ENCODE measurements at regions not wholly inside any gene's neighbourhood (a gene's known extent, or its start where the extent isn't known, plus 50 kb on each side); places are given as distances from the start of the nearest gene placed in this dataset.

DNA sequence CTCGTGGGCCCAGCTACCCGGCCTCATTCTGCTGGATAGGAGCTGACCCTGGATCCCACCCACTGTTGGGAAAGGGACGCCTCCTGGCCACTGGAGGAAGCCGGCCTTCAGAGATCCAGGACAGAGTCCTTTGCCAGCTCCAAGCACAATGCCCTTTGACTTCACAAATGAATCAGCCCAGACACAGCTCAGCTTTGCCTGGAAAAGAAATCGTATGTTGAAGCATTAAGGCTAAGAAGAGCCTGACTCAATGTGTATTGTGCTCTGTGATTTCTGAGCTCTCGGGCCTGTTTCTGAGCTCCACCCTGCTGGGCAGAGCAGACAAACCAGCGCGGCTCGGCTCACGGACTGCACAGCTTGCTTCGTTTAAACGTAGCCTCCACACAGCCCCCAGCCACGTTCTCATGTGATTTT, 162.9 kb upstream of the APCDD1 start:
- DNase-seq, result no peak

DNA sequence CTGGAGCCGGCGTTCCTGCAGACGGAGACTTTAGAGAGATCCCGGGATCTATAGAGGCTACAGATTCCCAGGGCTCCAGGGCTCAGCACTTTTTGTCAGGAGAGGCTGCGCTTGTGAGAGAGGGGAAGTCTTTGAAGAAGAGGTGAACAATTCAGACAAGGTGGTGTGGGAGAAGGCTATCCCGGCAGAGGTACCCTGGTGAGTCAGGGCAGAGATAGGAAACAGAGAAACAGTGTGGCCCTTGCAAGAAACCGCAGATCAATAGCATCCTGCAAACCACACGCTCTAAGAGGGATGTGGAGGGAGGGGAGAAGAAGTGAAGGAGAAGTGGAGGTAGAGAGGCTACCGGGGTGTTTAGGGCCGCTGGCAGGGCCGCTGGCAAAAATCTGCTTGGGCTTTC, 160.5 kb upstream of the APCDD1 start:
- no peak for DNase-seq

DNA sequence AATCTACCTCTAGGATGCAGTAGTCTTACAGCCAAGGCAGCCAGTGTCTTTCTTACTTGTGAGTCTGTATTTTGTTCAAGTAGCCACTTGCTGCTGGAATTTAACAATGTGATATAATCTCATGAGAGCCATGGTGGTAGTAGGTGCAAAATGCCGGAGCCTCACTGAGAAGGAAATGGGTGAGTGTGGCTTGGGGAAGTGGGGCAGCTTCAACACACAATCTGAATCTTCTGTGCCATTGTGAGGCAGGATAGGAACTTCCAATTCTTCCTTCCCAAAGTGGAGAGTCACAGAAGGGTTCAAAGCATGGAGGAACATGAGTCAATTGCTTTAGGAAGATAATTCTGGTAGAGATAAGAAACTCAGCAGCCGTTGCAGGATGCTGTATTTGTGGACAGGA, 158.7 kb upstream of the APCDD1 start:
- no peak for DNase-seq

DNA sequence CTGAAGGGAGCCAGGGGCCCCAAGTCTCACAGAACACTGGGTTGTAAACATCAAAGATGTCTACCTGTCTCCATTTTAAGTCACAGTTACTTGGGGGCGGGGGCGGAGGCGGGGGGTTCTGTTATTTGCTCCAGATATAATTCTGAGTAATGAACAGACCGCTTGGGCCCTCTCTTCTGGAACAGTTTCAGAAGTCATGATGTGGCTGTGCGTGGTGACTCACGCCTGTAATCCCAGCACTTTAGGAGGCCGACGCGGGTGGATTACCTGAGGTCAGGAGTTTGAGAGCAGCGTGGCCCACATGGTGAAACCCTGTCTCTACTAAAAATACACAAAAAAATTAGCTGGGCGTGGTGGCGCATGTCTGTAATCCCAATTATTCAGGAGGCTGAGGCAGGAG, 157.9 kb upstream of the APCDD1 start:
- DNase-seq, result no peak

DNA sequence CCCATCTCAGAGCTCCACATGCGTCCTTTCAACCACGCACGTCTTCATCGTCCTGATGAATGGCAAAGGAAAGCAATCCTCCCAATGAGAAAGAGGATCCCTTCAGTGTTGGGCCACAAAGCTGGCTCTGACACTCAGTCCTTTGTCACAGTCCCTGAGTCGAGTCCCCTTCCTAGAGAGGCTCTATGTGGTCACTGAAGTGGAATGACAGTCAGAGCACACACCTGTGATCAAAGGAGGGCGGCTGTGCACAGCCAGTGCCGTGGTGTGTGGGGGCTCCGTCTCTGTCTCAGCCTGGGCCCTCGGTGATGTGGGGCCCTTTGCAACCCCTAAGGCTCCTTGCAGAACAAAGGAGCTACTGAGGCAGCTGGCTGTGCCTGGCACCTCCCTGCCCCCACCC, 157.3 kb upstream of the APCDD1 start:
- DNase-seq, result no peak

DNA sequence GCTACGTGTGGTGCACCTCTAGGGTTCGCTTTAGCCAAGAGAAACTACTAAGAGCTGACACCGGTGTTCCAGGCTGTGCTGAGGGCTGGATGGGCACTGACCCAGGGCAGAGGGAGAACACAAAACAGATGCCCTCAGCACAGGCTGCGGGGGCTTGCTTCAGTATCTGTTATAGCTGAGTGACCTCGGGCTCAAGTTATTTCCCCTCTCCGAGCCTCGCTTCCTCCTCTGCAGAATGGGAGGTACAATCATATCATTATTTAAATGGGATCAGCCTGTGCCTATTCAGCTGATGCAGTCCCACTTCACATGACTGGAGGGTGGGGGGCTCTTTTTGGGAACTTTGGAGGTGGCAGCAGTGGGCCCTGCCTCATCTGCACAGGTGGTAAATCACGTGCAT, 156.1 kb upstream of the APCDD1 start:
- no peak for DNase-seq

DNA sequence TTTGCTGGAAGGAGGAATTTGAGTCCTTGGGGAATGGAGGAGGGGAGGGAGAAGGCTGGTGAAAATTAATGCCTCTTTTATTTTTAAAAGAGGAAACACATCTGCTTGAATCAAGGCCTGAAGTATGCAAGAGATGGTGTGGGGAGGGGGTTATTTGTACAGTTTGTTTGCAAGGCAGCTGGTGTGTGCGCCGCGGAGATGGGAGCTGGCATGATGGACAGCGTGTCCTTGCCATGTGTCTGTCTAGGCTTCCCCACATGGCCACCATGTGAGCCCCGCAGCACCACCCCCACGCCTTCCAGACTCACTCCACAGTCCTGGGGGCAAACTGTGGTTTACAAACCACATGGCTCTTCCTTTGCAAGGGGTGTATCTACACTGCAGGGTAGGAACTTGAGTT, 154.8 kb upstream of the APCDD1 start:
- DNase-seq, result no peak

DNA sequence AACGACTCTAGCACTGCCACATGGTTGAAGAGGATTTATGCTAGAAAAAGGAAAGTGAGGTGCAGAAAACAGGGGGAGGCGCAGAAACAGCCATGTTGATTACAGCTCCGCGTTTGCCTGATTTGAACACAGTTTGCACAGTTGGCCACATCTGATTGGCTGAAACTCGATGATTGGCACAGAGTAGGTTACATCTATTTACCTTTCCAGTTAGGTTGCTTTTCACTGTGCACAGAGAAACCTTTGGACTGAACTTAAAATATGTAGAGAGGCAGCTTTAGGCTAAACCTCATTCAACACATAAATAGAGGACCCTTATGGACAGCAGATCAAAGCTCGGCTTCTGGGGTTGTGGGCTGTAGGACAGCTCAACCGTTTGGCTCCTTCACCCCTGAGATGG, 153.7 kb upstream of the APCDD1 start:
- no peak for DNase-seq

DNA sequence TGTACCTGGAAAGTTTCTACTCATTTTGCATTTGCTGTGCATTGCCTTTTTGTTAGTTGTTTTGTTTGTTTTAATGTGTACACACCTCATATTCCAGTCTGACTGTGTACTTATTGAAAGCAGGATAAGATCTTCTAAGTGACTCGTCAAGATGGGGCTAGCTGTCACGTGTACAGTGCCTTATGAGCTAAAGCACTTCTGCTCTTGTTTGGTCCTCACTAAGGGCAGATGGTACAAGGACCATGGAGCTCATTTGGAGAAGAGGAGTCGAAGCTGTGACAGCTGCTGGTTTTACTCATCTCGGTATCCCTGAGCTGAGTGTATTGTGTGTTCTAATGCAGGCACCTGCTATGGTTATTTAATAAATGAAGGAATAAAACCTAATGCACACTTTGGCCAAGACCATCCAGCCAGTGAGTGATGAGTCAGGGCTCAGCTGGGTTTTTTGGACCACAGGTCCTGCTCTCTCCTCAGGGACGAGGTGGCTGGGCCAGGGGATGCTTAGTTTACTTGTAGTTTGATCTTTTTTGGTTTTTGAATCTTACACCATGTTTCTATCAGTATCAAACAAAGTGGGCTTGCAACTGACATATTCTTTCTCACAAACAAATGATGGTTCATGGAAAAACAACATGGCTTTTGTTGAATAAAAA, 152.5 kb upstream of the APCDD1 start:
- no peak for DNase-seq

DNA sequence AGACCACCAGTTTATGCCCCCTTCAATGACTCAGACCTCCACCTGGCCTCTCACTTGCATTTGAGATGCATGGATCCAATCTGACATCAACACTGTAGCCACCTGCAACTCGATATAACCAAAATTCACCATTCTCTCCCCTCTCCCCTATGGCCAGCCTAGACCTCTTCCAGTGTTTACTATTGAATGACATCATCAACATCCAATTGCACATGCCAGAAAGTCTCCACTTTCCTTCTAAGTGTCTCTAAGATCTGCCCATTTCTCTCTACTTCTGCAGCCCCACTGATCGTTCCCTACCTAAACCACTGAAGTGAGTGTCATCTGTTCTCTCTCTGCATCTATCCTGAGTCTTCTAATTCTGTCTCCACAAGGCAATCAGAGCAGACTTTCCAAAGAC, 151.3 kb upstream of the APCDD1 start:
- no peak for DNase-seq

DNA sequence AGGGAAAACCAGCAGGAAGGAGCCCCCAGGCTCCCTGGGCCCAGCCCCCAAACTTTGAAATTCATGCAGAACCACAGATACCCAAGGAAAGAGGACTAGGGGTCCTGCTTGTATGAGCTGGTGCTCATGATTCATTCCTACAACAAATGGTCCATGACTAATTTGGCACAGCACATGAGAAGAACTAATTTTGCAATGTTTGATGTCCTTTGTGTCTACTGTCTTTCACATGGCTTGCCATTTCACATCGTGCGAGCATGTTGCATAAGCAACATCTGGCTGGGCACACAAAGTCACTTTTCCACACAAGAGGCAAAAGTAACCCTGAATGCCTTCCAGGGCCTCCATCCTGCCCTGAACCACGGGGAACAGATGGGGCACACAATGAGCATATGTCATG, 149.6 kb upstream of the APCDD1 start:
- no peak for DNase-seq

DNA sequence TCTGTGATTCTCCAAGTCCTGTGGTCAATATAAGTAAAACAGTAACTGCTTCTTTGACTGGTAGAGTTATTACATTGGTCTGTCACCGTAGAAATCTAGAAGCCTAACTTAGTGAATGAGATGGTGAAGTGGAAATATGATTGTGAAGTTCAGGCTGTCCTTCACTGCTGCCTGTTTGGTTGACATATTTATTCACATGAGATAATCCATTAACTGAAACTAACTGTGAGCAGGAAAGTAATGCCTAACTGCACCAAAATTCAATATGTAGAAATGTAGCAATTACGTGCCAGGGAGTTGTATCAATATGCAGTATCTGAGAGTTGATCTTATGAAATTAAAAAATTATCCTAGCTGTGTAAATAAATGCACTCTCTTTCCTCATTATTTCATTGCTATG, 147.7 kb upstream of the APCDD1 start:
- no peak for DNase-seq

DNA sequence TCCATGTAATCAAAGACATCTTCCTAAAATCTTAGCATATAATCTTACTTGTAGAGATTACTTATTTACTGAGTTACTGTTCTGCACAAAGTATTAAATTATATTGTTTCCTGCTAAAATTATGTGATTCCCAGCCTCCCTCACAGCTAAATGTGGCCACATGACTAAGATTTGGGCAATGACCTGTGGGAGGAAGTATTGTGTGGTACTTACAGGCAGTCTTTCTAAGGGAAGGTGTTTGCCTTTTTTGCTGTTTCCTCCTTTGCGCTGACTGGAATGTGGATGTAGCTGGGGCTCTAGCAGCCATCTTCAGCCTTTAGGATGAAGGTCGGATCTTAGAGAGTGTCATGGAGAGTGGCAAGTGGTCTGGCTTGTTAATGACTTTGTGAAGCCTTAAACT, 146.3 kb upstream of the APCDD1 start:
- DNase-seq, result no peak

DNA sequence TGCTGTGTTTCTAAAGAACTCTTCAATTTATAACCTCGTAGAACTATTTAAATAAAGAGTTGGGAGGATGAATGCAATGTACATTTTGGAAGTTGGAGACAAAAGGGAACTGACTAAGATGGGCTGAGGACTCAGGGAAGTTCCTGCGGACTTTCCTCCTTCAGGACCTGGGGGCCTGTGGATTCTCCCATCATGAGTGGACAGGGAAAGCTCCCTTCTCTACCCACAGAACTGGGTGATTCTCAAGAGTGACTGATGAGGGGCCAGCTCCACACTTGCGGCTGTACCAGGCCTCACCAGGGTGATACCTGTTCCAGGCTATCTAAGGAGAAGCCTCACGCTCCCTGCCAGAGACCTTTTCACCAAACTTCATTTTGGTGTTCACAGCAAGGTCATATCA, 143.8 kb upstream of the APCDD1 start:
- DNase-seq, result no peak

DNA sequence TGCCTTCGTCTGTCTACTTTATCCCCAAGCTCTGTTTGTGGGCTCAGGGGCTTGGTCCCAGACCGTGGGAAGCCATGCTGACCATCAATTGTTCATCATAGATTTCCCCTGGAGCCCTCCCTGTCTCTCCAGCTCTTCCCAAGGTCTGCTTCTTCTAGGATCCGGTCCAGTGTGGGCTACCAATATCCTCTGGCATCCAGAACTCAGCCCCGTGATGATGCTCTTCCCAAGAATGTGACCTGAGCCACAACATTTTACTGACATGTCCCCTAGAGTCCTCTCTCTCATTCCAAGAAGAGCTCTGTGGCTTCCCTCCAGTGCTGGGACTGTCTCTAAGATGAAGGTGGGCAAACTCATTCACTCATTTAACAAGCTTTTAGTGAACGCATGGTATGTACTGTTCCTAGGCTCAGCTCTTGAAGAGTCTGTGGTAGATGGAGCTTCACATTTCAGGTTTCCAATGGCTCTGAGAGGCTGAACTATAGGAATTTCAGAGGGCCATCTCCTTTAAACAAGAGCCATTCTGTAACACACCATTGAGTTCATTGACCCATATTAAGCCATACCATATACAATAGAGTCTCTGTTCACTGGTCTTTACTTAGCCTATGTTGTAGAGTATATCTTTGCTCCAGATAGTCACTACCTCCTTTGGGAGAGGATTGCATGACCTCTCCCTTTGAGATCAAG, 142.0 kb upstream of the APCDD1 start:
- no peak for DNase-seq

DNA sequence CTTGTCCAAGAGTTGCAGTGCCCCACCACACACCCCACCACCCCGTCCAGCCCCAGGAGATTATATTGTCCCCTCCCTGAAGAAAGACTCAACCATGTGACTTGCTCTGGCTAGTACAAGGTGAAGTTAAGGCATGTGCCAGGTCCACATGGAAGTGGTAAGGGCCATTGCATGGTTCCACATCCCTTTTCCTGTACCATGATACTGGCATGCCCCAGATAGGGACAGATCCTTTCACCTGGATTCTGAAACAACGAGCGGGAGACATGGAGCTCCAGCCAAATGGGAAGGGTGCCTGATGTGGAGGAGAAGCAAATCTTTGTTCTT, 141.5 kb upstream of the APCDD1 start:
- DNase-seq, result no peak

DNA sequence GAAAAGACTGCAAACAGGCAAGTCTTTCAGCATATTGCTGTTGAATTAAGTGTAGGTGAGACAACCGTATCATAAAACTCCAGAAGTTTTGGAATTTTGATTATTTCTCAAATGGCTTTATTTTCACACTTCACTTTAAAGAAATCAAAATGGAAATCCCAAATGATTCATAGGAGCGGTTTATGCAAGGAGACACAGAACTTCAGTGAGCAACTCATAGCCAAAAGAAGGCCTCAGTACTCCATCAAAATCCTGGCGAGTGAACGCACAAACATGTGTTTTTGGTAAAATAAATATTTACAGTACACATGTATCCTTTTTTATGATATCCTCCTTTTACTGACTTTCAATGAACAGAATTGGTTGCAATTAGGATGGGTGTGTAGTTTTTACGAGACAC, 140.4 kb upstream of the APCDD1 start:
- no peak for DNase-seq

DNA sequence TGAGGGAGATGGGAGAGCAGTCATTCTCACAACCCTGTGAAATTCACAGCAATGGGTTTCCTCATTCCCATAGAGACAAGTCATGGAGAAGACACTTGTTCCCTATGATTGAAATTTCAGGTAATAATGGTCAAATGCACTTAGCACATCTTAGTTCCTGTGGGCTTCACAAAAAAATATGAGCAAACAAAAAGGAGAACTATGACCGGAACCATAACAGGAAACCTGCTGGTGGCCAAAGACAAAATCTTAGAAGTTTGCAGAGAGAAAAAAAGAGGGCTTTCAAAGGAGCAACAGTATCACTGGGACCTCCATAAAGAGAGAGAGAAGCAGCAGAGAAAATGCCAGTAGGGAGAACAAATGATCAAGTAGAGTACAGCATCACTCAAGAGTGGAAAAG, 138.9 kb upstream of the APCDD1 start:
- DNase-seq, result no peak

DNA sequence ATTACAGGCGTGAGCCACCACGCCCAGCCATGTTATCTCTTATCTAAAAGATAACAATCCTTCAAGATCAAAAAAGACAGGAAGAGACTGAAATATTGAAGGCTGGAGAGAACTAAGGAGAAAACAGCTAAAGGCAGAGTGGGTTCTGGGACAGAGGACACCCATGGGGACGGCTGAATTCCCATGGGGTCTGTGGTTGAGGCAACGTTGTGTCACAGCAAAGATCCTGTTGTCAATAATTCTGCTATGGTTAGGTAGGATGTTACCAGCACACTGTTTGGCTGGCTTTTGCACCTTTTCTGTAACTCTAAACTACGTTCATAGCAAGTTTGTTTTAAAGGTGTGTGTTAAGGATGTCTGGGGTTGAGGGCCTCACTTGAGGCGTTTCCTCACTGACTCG, 137.7 kb upstream of the APCDD1 start:
- no peak for DNase-seq

DNA sequence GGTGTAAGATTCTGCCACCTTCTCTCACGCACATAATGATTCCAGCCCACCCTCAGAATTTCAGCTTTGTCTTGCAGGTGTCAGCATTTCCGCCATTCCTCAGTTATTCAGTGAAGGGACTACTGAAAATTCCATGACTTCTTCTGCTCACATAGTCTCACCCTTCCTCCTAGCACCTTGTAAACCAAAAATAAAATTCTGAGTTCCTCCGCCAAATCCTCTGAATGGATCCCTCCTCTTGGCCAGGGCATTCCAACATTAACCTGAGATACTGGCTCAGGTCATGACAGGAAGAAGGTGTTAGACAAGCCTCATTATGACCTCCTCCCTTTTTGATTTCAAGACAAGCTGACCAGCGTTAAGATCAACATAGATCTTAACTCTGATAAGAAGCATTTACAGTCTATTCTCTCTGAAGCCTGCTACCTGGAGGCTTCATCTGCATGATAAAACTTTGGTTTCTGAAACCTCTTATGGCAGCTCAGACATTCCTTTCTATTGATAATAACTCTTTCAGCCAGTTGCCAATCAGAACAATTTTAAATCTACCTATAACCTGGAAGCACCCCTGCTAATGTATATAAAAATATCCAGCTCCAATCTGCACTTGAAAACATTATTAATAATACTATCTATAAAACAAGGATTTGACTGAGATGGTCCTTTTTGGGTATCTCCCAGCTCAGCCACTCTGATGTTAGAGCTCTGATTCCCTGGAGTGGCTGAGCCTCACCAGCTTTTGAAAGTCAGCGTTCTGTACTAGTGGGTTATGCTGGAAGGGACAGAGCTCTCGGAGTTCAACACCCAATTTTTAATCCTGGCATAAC, 136.4 kb upstream of the APCDD1 start:
- no peak for DNase-seq

DNA sequence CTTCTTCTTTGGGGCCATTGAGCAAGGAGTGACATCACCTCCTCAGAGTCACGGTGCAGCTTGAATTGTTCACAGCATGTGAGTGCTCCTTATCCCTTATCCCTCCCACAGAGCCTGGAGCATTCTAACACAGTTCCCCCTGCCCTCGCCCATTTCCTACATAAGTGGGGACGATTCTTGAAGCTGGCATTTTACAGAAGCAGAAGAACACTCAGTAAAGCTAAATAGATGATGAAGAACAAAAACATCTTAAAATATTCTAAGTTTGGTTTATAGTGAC, 135.8 kb upstream of the APCDD1 start:
- DNase-seq, result no peak

DNA sequence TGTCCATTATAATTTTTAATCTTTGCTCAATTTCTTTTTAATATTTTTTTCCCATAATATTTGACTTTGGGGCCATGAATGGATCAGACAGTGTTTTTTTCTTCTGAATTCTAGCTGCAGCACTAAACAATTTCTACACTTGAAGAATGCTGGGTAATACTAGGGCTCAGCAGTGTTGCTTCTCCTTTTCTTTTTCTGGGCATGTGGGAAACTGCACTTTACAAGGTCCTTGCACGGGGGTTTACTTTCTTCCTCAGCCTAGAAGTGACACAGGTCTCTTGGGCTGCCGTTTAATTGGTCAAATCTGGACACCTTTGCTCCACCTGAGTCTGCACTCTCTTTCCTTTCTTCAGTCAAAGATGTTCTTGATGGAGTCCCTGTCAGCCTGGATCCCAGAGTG, 135.4 kb upstream of the APCDD1 start:
- no peak for DNase-seq

DNA sequence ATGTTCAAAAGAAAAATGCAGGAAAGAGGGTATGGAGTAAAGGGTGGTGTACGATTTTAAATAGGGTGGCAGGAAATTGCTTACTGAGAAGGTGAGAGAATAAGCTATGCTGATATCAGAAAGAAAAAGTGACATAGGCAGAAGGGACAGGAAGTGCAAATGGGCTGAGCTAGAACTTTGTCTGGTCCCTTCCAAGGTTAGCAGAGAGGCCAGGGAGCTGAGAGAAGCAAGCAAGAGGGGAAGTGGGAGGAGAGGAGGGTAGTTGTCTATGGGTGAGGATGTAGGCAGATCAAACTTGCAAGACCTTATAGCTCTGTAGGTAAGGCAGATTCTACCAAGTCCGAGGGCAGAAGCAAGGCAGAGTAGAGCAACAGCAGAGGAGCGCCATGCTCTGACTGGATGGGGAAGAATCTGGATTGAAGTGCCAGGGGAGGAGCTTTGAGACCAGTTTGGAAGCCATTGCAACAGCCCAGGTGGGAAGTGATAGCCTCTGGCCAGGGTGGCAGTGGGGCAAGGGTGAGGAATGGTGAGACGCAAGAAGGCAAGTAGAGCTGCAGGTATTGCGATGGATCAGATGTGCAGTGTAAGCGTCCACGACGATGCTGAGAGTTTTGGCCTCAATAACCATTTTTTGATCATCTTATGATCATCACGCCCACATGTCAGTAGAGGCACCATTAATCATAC, 134.4 kb upstream of the APCDD1 start:
- DNase-seq, result no peak

DNA sequence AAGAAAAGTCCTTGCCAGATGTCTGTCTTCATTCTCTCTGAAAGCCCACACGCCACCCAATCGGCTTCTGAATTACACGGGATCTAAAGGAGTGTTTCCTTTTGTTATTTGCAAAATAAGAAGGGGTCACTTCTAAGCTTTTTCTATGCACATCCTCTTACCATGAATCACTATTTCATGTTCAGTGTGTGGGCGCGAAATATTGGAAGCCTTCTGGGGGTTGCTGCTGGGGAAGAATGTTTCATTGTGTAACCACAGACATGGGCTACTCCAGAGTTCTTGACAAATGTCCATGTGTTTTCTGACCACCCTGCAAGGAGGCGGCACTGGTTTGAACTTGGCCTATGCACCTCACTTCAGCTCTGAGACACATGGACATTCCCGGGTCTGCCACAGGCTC, 133.6 kb upstream of the APCDD1 start:
- DNase-seq, result no peak

All from CD4-positive, alpha-beta T cell treated with Interleukin-15 for 1 hour (primary cell).